GM19455 (cell line): ENCODE measurements at regions not wholly inside any gene's neighbourhood (a gene's known extent, or its start where the extent isn't known, plus 50 kb on each side); places are given as distances from the start of the nearest gene placed in this dataset.
"Not testable (repeated sequence)": the region's sequence is repeated elsewhere in the genome, so short reads cannot be mapped to it uniquely, and the experiment has no call there.

Experiments used
- ATAC-seq: cut with Tn5 transposase; IDR thresholded peaks from one replicate; pipeline ENCODE4 v1.9.1; 2021; ENCODE audit not compliant: unreplicated experiment

DNA sequence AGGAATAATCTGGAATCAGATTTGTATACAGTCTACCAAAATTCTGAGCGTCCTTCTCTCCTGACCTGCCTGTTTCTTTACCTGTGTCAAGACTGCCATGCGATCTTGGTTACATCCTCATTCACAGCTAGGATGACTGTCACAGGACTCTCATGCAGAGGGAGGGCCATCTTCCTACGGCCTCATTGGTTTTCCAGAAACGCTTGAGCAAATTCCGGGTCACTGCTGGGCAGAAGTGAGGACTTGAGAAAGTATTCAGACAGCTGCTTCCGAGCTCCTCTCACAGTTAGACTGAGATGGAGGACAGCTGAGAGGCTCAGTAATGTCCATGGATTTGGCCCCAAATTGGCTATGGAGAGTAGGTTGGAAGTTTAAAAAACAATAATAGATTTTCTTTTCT, 94.2 kb downstream of the TFAP2C start:
- ATAC-seq, result no peak

DNA sequence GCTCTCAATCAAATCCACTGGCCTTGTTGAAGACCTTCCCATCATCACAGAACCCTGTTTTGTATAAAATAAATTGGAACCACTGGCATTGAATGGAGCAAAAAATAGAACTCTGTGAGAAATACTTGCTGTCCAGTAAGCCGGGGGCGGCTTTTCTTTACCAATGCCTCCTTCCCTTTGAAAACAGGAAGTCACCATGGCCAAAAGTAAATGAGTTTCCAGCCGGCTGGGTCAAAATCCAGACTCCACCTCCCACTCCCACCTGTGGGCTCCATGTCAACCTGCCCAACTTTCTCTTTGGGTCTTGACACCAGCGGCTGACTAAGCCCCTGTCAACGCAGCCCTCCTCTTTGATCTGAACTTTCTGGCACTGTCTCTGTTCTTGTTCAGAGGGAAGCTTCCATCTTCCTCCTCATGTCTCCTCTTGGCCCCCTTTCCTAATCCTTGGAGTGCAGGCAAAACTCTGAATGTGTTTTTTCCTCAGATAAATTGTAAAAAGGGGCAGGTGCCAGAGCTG, 95.2 kb downstream of the TFAP2C start:
- no peak for ATAC-seq

DNA sequence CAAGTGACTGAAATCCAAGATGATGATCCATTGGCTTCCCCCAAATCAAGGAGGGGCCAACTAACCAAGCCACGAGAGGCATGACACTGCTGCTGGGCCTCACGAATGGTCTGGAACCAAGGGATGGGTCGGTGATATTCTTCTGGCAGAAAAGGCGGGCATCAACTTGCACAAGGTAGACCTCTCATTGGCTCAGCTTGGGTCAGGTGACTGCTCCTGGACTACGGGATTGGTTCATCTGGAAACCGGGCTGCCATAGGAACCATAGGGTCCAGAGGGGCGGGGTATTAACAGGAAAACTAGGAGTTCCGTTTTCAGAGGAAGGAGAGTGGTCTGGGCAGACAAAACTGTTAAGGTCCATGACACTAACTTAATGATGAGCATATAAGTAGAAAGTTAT, 100.9 kb downstream of the TFAP2C start:
- ATAC-seq, result no peak

DNA sequence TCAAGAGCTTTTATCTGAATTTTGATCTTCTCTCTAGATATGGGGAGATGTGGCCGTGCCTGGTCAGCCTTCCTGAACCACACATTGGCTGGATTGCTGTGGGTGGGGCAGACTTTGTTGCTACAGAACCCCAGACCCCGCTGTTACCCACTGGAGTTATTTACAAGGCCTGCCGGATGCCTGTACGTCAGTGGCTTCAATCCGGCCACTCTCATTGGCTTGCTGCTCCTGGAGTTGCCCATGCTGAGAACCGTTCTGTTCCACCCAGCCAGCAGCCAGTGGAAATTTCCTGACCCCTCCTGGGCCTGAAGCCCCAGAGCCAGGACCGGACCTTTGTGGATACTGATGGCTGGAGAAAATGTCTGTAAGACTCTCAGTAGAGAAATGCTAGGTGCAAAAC, 101.9 kb downstream of the TFAP2C start:
- no peak for ATAC-seq

DNA sequence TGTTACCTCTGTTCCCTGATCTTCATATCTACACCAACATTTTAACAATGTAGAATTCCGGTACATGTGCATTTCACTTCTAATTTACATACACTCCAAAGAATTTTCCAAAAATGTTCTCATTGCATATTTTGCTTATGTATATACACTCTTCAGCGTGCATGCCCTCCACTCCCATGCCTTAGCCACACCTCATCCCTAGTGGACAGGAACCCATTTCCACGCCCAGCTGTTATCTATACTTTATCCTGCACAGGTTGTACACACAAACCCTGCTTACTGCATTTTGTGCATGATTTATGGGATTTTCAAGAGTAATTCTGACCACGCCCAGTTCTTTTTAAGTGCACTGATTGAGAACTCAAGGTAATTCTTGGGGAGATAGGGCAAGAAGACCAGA, 102.4 kb downstream of the TFAP2C start:
- no peak for ATAC-seq

DNA sequence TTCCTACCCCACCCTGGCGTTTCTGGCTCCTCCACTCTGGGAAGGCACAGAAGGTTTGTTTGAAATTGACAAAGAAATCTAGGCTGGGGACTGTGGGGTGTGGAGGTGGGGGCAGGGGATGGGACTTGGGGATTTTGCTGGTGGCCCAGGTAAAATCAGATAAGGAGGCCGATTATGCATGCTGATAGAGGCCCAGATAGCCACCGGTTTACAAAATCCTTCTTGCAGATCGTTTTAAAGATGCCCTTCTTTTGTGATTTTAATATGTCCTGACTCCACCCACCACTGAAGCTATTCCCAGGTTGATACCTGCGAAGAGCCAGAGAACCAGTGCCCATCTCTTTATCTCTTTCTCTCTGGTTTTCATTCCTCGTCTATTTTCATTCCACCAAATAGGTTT, 104.9 kb downstream of the TFAP2C start:
- no peak for ATAC-seq

DNA sequence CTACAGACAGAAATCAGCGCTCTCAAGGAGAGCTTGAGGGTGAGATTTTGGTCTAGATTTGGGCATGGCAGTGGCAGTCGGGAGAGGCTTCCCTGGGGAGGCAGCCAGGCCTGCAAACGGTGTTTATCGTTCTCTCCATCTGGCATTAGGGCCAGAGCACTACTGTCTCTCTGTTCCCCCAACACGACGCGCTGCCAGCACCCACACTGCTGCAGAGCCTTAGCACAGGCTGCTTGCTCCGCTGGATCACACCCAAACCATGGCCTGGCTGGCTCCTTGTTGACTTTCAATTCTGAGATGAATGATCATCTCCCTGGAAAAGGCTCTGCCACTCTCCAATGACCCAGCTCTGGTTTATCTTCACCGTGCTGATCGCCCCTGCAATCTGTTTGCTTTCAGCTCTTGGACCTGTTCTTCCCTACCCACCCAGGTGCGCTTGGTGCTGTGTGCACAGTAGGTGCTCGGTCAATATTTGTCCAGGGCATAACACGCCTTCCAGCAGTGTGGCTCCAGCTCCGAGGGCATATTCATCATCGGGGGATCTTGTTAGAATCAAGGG, 106.1 kb downstream of the TFAP2C start:
- no peak for ATAC-seq

DNA sequence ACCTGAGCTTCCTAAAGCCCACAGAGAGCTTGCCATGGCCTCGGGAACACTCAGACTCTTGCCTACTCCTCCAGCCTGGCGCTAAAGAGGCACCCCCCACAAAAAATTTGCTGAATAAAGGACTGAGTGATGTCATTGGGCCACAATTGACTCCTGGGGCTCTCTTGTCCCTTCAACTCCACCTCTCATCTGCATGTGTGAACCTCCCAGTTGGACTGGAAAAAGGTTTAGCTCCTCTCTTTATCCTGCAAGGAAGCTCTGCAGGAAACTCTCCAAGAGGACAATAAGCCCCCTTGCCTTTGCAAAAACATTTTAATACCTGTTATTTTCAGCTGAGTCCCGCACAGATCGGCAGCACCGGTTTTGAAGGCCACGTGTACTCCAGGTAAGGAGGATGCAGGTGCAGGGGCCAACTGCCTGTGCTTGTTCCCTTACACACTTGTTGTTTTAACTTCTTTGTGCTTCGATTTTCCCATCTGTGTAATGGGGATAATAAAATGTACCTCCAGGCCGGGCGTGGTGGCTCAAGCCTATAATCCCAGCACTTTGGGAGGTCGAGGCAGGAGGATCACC, 107.3 kb downstream of the TFAP2C start:
- no peak for ATAC-seq

DNA sequence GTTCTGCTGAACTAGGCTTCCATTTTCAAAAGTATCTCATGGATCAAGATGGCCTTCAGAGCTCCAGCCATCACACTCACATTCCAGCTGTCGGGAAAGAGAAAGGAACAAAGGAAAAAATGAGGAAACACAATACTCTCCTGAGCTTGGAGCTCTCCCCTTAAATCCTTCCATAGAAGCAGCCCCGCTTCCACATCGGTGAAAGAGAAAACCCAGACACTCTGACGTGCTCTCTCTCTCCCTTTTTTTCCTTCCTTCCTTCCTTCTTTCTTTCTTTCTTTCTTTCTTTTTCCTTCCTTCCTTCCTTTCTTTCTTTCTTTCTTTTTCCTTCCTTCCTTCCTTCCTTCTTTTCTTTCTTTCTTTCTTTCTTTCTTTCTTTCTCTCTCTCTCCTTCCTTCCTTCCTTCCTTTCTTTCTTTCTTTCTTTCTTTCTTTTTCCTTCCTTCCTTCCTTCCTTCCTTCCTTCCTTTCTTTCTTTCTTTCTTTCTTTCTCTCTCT, 115.3 kb downstream of the TFAP2C start:
- not testable (repeated sequence) for ATAC-seq

DNA sequence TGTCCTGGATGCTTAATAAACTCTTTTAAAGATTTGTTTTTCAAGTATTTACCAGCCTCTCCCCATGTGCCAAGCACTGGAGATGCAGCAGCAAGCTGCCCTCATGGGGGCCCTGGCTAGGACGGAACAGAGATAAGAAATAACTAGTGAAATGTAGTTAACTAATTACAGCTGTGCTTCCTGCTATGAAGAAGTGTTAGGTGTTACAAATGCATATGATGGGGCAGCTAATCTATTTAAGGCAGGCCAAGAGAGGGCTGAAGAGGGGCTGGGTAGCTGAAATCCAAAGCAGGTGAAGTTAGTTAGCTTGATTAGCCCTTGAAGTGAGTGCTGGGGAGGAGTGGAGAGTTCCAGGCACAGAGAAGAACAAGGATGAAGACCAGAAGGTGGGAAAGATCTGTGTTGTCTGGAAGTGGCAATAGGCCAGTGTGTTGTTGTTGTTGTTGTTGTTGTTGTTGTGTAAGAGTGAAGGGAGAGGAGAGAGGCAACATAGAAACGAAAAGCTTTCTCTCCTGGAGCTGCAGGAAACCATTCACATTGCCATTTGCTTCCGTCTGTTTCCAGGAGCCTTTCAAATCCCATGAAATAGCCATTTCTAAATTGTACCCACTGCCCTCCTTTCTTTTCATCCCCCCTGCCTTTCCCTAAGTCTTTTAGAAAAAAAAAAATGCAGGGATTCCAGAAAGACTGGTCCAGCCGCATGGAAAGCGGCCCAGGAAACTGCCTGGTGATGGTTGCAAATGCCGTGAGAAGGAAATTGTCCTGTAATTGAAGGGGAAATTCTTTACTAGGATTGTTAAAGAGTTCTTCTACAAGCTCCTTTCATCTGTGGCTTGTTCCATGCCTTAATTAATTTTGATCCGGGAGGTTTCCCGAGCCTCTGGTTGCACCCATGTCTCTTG, 119.6 kb downstream of the TFAP2C start:
- ATAC-seq, result no peak

DNA sequence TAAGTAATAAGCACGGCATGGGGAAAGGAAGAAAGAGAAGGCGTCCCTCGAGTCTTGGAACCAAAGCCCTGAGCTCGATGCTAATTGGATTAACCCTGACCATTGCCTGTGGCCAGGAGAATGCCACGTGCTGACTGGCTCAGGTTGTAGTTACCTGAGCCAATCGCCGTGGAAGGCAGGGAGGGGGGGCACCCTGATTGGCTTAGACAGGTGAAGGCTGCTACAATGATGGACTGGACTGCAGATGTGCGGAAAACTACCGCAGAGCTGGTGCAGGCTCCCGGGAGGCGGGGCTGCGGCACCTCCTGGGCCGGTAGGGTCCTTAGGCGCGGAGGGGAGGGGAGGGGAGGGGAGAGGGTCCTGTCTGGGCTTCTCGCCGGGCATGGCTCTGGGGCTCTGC, 121.3 kb downstream of the TFAP2C start:
- ATAC-seq, result no peak

DNA sequence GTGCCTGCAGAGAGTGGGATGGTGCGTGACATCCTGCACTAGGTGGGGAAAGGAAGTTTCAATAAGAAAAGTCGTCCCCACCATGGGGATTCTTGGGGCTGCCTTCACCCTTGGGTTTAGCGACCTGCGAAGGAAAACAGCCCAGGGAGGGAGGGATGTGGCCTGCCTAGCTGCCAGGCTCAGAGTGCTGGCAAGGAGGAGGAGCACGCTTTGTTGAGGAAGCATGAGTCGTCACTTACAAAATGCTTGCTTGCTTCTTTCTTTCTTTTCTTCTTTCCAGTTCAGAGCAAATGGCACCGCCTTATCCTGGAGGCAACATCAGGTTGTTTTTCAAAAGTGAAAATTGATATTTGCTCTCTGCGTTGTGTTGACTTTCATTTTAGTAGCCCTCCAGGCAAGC, 123.2 kb downstream of the TFAP2C start:
- no peak for ATAC-seq

DNA sequence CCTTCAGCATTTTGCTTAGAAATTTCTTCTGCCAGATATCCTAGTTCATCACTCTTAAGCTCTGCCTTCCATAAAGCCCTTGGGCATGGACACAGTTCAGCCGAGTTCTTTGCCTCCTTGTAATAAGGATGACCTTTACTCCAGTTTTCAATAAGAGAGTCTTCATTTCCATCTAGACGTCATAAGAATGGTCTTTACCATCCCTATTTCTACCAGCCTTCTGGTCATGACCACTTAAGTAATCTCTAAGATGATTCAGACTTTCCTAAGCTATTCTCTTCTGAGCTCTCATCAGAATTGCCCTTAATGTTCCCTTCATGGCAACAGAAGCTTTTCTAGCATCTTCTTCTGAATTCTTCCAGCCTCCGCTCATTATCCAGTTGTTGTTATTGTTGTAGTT, 126.1 kb downstream of the TFAP2C start:
- ATAC-seq, result no peak

DNA sequence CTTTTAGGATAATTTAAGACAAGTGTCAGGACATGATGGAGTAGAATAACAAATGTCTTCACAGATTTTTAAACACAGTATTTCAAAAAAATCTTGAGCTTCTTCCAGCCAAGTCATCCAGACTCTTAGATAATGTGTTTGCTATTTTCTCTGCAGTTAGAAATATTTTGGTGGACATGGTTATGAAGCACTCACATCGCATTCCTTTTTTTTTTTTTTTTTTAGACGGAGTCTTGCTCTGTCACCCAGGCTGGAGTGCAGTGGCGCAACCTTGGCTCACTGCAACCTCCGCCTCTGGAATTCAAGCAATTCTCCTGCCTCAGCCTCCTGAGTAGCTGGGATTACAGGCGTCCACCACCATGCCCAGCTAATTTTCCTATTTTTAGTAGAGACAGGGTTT, 127.6 kb downstream of the TFAP2C start:
- not testable (repeated sequence) for ATAC-seq

DNA sequence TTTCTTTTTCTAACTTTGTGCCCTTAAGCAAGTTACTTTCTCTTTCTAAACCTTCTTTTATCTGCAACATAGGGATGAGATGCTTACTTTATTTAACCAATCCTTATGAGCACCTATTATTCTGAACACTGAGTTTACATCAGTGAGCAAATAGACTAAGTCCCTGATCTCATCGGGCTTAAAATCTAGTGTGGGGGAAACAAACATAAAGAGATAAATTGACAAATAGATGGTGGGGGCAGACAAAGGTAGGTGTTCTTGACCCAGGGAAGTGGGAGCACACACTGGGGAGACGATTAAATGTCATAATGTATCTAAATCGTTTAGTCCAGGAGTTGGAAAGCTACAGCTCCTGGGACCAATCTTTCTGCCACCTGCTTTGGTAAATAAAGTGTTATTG, 129.6 kb downstream of the TFAP2C start:
- ATAC-seq, result no peak

DNA sequence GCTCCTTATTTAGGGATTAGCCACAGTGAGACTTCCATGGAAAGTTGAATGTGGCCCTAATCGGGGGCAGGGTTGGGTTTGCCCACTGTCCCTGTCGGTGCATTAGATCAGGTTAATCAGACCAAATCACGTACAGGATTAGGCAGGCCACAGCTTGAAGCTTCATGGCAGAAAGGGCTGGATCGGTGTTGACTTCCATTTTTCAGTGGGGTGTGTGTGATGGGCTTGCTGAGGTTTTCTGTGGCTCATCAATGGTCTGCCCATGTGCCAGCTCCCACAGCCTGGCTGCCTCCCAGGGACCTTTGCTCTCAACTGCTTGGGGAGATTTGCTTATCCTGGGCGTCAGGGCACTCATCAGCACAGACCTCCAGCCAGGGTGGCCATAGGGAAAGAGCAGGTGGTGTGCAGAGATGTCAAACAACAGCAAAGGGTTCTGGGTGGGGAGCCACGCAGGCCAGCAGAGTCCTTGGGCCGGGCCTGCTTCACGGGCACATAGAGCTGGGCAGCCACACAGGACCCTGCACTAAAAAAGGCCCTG, 130.7 kb downstream of the TFAP2C start:
- no peak for ATAC-seq

DNA sequence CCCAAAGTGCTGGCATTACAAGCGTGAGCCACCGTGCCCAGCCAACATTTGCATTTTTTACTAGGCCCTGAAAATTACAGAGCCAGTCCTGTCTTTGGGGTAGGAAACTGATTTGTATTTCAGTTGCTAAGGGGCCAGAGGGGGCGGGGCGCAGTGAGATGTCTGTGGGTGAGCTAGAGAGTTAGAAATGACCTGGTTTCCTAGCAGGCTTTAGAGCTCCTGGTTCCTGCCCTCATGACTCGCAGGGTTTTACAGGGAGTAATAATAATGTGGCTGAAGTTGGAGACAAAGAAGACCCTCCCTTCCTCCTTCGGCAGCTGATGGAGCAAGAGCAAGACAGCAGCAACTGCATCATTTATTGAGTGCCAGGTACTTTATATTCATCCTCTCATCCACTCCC, 131.5 kb downstream of the TFAP2C start:
- ATAC-seq, result no peak

DNA sequence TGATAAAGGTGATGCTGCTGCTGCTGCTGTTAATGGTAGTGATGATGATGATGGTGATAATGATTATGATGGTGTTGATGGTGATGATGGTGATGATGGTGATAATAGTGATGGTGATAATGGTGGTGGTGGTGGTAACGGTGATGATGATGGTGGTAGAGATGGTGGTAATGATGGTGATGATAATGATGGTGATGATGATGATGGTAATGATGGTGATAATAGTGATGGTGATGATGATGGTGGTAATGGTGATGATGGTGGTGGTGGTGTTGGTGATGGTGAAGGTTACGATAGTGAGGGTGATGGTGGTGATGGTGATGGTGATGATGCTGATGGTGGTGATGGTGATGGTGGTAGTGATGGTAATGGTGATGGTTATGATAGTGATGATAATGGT, 132.3 kb downstream of the TFAP2C start:
- no peak for ATAC-seq

DNA sequence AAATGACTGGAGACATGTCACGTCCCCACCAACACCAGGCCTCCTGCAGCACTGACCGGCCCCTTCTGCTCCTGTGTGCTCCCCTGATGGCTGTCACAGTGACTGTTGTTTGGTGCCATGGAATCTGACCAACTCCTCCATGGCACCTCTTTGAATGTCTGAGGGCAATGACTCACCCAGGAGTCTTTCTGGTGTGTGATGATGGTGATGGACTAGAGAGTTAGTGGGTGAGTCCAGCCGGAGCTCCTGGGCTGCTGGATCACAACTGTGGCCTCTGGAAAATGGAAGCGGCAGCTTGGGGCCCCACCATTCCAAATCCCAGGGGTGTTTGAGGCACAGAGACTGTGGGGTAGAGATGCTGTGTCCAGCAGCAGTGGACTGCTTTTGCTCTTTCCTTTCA, 133.3 kb downstream of the TFAP2C start:
- no peak for ATAC-seq

DNA sequence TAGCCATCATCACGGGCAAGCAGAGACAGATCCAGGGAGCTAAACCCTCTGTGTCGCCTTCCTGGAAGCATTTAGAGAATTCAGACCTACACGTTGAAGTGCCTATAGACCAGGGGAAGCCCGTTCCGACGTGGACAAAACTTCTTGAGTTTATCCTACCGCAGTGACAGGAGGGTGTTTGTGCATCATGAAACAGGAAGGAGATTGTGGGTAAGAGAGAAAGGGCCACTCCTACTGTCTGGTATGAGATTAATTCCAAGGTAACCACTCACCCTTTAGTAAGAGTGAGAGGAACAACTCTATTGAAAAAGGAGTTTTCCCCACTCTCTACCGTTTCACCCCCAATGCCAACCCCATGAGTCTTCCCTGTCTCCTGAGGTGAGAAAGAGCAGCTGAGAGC, 133.7 kb downstream of the TFAP2C start:
- no peak for ATAC-seq

DNA sequence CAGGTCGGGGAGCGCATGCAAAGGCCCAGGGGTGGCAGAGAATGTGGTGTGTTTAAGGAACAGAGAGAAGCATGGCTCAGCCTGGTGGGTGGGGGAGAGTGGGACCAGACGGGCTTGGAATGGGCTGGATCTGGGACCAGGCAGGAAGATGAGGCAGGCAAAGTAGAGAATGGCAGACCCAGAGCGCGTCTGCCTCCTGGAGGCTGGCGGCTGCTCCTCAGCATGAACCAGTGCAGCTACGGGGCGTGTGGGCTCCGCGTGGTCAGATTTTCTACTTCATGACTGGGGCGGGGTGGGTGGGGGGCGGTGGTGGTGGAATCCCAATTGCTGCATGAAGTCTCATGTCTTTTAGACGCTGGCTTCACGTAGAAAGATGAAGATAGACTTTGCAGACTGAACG, 135.6 kb downstream of the TFAP2C start:
- no peak for ATAC-seq
